ENCODE measurements at regions not wholly inside any gene's neighbourhood (a gene's known extent, or its start where the extent isn't known, plus 50 kb on each side); places are given as distances from the start of the nearest gene placed in this dataset.

DNA sequence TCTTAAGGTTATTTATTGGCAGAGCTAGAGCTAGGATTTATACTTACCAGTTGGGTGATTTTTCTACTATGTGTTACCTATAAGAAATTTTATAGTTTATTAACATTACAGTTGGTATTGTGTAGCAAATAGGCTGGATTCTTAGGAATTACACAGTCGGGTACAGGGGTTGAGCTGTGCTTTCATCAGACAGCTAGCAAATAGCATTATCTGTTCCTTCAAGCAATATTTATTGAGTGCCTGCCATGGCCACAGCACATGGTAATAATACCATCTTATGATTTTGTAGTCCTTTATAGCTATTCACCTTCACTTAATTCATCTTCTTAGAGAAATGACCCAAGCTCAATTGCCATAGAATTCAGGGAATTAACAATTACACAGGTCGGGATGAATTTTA, 109.4 kb upstream of the PACRGL start:
- ChIA-PET POLR2A (interaction anchor here (0.6 kb wide), 1 partner anchor 139 kb away, joined by 3 read pairs; no protein-coding TSS in a partner anchor), CTCF (ENCODE audit: low intra/inter-chr PET ratio) (no interaction called here)
- Histone ChIP-seq H3K79me2 (ENCODE audit: control insufficient read depth, insufficient read depth, low read length) (no peaks in the 10 kb centered on the region), H3K4me3 (no peak overlapping the region), H3K4me1 (replicated peaks in 1 of 2; ENCODE audit: control insufficient read depth in 2 of 2, insufficient read depth in 2 of 2, low read length in 2 of 2) (no peaks in the 10 kb centered on the region), H3K9me1 (ENCODE audit: control insufficient read depth, insufficient read depth, low read length) (no peaks in the 10 kb centered on the region), H2AFZ (ENCODE audit: low read depth, low read length) (no peak overlapping the region), H4K20me1 (replicated peaks; ENCODE audit: control insufficient read depth, insufficient read depth, low read length) (no peaks in the 10 kb centered on the region), H3K27ac (ENCODE audit: extremely low read depth, low read depth, low read length) (no peak overlapping the region), H3K9me3 (replicated peaks; ENCODE audit: control insufficient read depth, insufficient read depth, low read depth, low read length) (no peaks in the 10 kb centered on the region), H3K9ac (ENCODE audit: insufficient read depth in 1 of 2, low read depth in 2 of 2, low read length in 2 of 2) (no peak overlapping the region), H3K27me3 (ENCODE audit: control insufficient read depth in 2 of 2, insufficient read depth in 2 of 2, low read length in 2 of 2) (no peaks in the 10 kb centered on the region), H3K36me3 (ENCODE audit: control insufficient read depth, insufficient read depth, low read length) (no peaks in the 10 kb centered on the region), H3K4me2 (ENCODE audit: insufficient read depth, low read length) (no peak overlapping the region)
- no TSS peak for BruUV-seq (replicated peaks)
- FAIRE-seq (no peak), DNase-seq (ENCODE audit: extremely low read depth in 1 of 4, low spot score in 3 of 4) (no peak), ATAC-seq (no peak)
- intact Hi-C loops (cut with micrococcal nuclease) = no loop called here
- in situ Hi-C loops (cut with MboI) = no loop called here
- 13% methylated on average over 2 of the region's 2 CpGs for WGBS (ENCODE audit: insufficient coverage, low coverage, missing lambda C conversion rate)
- no peak for TF ChIP-seq JUN (IDR thresholded peaks at IDR 0.05; ENCODE audit: borderline replicate concordance, low read depth, low read length)
- no peak for TF ChIP-seq JUN (CRISPR knock-in tag; IDR thresholded peaks at IDR 0.05; ENCODE audit: borderline replicate concordance)
- no peak for TF ChIP-seq ZNF696 (CRISPR knock-in tag; conservative IDR thresholded peaks at IDR 0.05)
- TF ChIP-seq ZBTB34 (CRISPR knock-in tag; IDR thresholded peaks at IDR 0.05) = no peak
- no peak for TF ChIP-seq PATZ1 (CRISPR knock-in tag; IDR thresholded peaks at IDR 0.05; ENCODE audit: borderline replicate concordance)
- TF ChIP-seq ZNF740 (CRISPR knock-in tag; IDR thresholded peaks at IDR 0.05) = no peak
- no peak for TF ChIP-seq ZNF740 (tag; IDR thresholded peaks at IDR 0.05)
- TF ChIP-seq ELF4 (CRISPR knock-in tag; IDR thresholded peaks at IDR 0.05) = no peak
- no peak for TF ChIP-seq THRB (CRISPR knock-in tag; conservative IDR thresholded peaks at IDR 0.05)
- no peak for TF ChIP-seq U2AF2 (optimal IDR thresholded peaks at IDR 0.05; ENCODE audit: low read depth, low read length)
- TF ChIP-seq SREBF1 (IDR thresholded peaks at IDR 0.05; ENCODE audit: borderline replicate concordance, low read depth, low read length) = no peak
